Gastrocnemius medialis (tissue), 4 donors: ENCODE measurements at regions not wholly inside any gene's neighbourhood (a gene's known extent, or its start where the extent isn't known, plus 50 kb on each side); places are given as distances from the start of the nearest gene placed in this dataset.

ENCODE experiments used
- ATAC-seq, 2 donors: fragments of 150-250 bp; one replicate each; pipeline ENCODE4 v1.9.1; 2016
- DNase-seq, 2 donors: peaks; one replicate each; pipeline ENCODE4 v3.0.0-alpha.2; 2019
- H3K27ac ChIP-seq, 4 donors: fragments of 200-600 bp; sonication (generic); 1 replicate in 1 of 4; 2 replicates in 3 of 4; pipeline ENCODE4 v1.5.1; 2016 to 2018; ENCODE audit warnings: mild to moderate bottlenecking in 2 of 4, moderate library complexity in 1 of 4
- H3K27me3 ChIP-seq, 3 donors: fragments of 200-600 bp; sonication (generic) in 2 of 3; 1 replicate in 1 of 3; 2 replicates in 2 of 3; pipeline versions ENCODE4 v1.5.1 to v1.6.0; 2016 to 2019; ENCODE audit warnings: mild to moderate bottlenecking in 1 of 3, moderate library complexity in 1 of 3
- H3K36me3 ChIP-seq, 2 donors: fragments of 200-600 bp; sonication (generic) in 1 of 2; one replicate each; pipeline ENCODE4 v1.5.1; 2017 to 2018
- H3K4me1 ChIP-seq, 2 donors: fragments of 200-600 bp; sonication (generic) in 1 of 2; one replicate each; pipeline ENCODE4 v1.5.1; 2016 to 2017; ENCODE audit warnings: mild to moderate bottlenecking in 2 of 2
- H3K4me3 ChIP-seq, 4 donors: fragments of 200-600 bp; sonication (generic) in 3 of 4; 1 replicate in 1 of 4; 2 replicates in 3 of 4; pipeline ENCODE4 v1.5.1; 2016 to 2019; ENCODE audit warnings: mild to moderate bottlenecking in 2 of 4
- H3K9me3 ChIP-seq, 3 donors: fragments of 200-600 bp; sonication (generic) in 2 of 3; 1 replicate in 1 of 3; 2 replicates in 2 of 3; pipeline ENCODE4 v1.5.1; 2016 to 2019
- POLR2A ChIP-seq, 2 donors: fragments of 450-650 bp; IDR thresholded peaks; one replicate each; pipeline ENCODE4 v1.6.1; 2017; ENCODE audit warnings: antibody characterized with exemption in 2 of 2, mild to moderate bottlenecking in 2 of 2, moderate library complexity in 2 of 2
- in situ Hi-C, 4 donors: fragments of 200-750 bp; cut with MboI; loops; one replicate each; pipeline versions ENCODE4 v1.15.0 to v1.8.0; 2017; ENCODE audit warnings: low sequenced_read_pairs in 4 of 4
- intact Hi-C: fragments of 100-400 bp; cut with DNase I; formaldehyde crosslinking; loops from one replicate; pipeline ENCODE4 v1.15.1; 2023; ENCODE audit warnings: low total_unique reads
- TF ChIP-seq, protein P1 (sequence below), 5 experiments: fragments of 450-650 bp in 3 of 5; fragments of 200-600 bp in 2 of 5; sonication (generic) in 2 of 5; IDR thresholded peaks in 4 of 5; conservative IDR thresholded peaks in 1 of 5; 1 replicate in 4 of 5; 2 replicates in 1 of 5; pipeline ENCODE4 v1.5.1; 2016 to 2019; ENCODE audit warnings: antibody characterized with exemption in 5 of 5, mild to moderate bottlenecking in 3 of 5, moderate library complexity in 3 of 5

DNA sequence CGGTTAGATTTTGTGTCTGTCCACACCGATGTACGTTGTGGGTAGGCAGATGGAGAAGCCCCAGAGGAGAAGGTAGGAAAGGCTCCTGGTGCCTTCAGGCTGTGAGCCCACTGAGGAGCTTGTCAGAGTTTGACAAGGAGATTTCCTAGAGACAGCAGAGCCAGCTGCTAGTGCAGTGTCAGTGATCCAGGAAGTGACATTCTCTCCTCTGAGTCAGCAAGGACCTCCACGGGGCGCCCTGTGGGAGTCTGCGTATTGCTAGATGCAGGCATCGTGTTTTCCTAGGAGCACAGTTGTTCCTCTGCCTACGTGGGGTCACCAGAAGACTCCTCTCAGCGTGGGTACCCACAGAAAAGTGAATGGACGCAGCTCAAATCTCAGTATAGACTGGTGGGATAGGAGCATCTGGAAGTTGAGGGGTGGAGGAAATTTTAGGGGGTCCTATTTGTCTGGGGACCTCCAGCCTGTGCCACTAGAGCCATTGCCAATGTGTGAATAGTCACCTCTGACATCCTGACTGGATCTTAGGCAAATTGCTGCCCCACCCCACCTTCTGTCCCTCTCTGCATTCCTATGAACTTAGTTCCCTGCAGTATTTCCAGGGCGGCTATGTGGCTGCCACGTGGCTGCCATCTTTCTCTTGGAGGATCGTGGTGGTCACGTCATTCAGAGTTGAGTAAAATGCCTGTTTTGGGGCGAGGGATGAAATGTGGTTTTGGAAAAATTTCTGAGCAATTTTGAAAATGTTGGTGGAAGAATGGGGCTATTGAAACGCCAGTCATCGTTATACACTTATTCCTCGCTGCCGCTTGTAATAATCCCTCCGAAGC lies 84.8 kb upstream of the KLHL25 start:
- Histone ChIP-seq H3K4me3 (no peak overlapping the region), H3K27me3 (peaks cover 0 to 3% (median 2%) of the 10 kb centered on the region in 3 donors), H3K9me3 (no peaks in the 10 kb centered on the region), H3K36me3 (no peaks in the 10 kb centered on the region), H3K27ac (no peak overlapping the region), H3K4me1 (no peaks in the 10 kb centered on the region)
- TF ChIP-seq POLR2A (IDR thresholded peaks at IDR 0.05): no peak
- intact Hi-C loops (no loop called here), in situ Hi-C loops (no loop called here)
- DNase-seq (no peak), ATAC-seq (peak in 1 of 2 donors; percentile 55)

- DNase-seq (no peak), ATAC-seq (no peak)
- in situ Hi-C loops: no loop called here
- intact Hi-C loops: no loop called here
- Histone ChIP-seq H3K4me1 (no peaks in the 10 kb centered on the region), H3K27me3 (peaks cover 0 to 3% (median 2%) of the 10 kb centered on the region in 3 donors), H3K36me3 (no peaks in the 10 kb centered on the region), H3K27ac (no peak overlapping the region), H3K9me3 (no peaks in the 10 kb centered on the region), H3K4me3 (no peak overlapping the region)
- TF ChIP-seq POLR2A (IDR thresholded peaks at IDR 0.05): no peak
- TF ChIP-seq, protein P1, sequence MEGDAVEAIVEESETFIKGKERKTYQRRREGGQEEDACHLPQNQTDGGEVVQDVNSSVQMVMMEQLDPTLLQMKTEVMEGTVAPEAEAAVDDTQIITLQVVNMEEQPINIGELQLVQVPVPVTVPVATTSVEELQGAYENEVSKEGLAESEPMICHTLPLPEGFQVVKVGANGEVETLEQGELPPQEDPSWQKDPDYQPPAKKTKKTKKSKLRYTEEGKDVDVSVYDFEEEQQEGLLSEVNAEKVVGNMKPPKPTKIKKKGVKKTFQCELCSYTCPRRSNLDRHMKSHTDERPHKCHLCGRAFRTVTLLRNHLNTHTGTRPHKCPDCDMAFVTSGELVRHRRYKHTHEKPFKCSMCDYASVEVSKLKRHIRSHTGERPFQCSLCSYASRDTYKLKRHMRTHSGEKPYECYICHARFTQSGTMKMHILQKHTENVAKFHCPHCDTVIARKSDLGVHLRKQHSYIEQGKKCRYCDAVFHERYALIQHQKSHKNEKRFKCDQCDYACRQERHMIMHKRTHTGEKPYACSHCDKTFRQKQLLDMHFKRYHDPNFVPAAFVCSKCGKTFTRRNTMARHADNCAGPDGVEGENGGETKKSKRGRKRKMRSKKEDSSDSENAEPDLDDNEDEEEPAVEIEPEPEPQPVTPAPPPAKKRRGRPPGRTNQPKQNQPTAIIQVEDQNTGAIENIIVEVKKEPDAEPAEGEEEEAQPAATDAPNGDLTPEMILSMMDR (IDR thresholded peaks at IDR 0.05 in 4 of 5, conservative IDR thresholded peaks at IDR 0.05 in 1 of 5): no peak
These were observed 85.9 kb upstream of the KLHL25 start for GRCh38 chr15:85880501-85881190.

GRCh38 chr15:85886309-85886811 lies 91.6 kb upstream of the KLHL25 start:
- peak; percentile 98 for ATAC-seq
- Histone ChIP-seq H3K27ac (peak overlapping the region; percentile 57 to 80 (median 70)), H3K4me1 (peaks cover 0 to 10% of the 10 kb centered on the region in 2 donors)

DNA sequence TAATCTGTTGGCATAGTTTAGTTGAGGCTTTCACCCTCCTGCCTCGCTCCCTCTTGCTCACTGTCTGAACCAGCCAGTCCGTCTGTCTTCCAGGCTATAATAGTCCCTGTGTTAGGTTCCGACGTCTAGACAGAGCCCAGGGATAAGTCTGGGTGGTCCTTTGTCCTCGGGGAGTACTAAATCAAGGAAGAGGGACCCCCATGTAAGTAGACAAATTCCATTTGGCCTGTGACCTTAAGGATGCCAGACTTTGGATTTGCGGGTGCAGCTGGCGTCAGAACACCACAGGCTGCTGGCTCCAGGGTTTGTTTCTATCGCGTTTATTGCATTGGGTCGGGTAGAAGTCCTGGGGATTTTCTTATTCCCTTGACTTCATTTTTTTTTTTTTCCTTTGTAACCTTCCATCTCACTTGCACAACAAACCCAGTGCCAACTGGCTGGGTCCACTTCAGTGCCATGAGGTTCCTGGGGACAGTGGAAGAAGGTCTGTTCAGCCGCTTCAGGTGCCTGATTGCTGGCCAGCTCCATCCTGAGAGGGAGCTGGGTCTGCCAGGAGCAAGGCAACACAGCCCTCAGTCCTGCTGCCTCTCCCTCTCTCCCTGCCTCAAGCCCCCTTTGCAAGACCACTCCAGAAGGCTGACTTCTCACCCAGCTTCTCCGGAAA lies 95.4 kb upstream of the KLHL25 start:
- TF ChIP-seq, protein P1 (IDR thresholded peaks at IDR 0.05 in 4 of 5, conservative IDR thresholded peaks at IDR 0.05 in 1 of 5): no peak
- no peak for TF ChIP-seq POLR2A (IDR thresholded peaks at IDR 0.05)
- intact Hi-C loops: no loop called here
- Histone ChIP-seq H3K4me1 (peaks cover 0 to 10% of the 10 kb centered on the region in 2 donors), H3K27ac (no peak overlapping the region), H3K36me3 (no peaks in the 10 kb centered on the region), H3K27me3 (no peaks in the 10 kb centered on the region), H3K4me3 (no peak overlapping the region), H3K9me3 (no peaks in the 10 kb centered on the region)
- in situ Hi-C loops: no loop called here
- DNase-seq (no peak), ATAC-seq (no peak)

More at GRCh38 chr15:85886309-85886811, 91.6 kb upstream of the KLHL25 start:
- TF ChIP-seq POLR2A (IDR thresholded peaks at IDR 0.05): no peak
- TF ChIP-seq, protein P1 (IDR thresholded peaks at IDR 0.05 in 4 of 5, conservative IDR thresholded peaks at IDR 0.05 in 1 of 5): no peak
- H3K27me3 ChIP-seq: no peaks in the 10 kb centered on the region
- DNase-seq: peak; percentile 74 to 90
- no peaks in the 10 kb centered on the region for H3K9me3 ChIP-seq
- in situ Hi-C loops: no loop called here
- no peaks in the 10 kb centered on the region for H3K36me3 ChIP-seq
- no peak overlapping the region for H3K4me3 ChIP-seq
- intact Hi-C loops: no loop called here

DNA sequence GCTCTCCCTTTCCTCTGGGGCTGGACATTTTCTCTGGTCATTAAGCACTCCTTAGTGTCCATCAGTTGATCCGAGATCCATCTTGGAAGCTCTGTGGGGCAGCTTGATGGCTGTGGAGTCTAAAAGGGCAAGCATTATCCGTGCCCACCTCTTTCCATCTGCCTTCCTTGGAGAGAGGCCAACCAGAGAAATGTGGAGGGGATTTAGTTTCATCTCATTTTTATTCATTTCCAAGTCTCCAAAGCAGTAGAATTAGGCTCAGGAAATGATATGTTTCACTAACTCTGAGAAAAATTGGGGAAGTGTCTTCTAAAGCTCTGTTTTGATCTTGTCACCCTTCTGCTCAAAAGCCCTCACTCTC lies 95.9 kb upstream of the KLHL25 start:
- in situ Hi-C loops (no loop called here), intact Hi-C loops (no loop called here)
- H3K27ac ChIP-seq: no peak overlapping the region
- DNase-seq (no peak), ATAC-seq (no peak)
- H3K4me3 ChIP-seq: no peak overlapping the region
- H3K9me3 ChIP-seq: no peaks in the 10 kb centered on the region
- H3K4me1 ChIP-seq: peaks cover 0 to 10% of the 10 kb centered on the region in 2 donors
- TF ChIP-seq POLR2A (IDR thresholded peaks at IDR 0.05): no peak
- TF ChIP-seq, protein P1 (IDR thresholded peaks at IDR 0.05 in 4 of 5, conservative IDR thresholded peaks at IDR 0.05 in 1 of 5): no peak
- H3K27me3 ChIP-seq: no peaks in the 10 kb centered on the region
- no peaks in the 10 kb centered on the region for H3K36me3 ChIP-seq
